ENCODE measurements at regions not wholly inside any gene's neighbourhood (a gene's known extent, or its start where the extent isn't known, plus 50 kb on each side); places are given as distances from the start of the nearest gene placed in this dataset.

DNA sequence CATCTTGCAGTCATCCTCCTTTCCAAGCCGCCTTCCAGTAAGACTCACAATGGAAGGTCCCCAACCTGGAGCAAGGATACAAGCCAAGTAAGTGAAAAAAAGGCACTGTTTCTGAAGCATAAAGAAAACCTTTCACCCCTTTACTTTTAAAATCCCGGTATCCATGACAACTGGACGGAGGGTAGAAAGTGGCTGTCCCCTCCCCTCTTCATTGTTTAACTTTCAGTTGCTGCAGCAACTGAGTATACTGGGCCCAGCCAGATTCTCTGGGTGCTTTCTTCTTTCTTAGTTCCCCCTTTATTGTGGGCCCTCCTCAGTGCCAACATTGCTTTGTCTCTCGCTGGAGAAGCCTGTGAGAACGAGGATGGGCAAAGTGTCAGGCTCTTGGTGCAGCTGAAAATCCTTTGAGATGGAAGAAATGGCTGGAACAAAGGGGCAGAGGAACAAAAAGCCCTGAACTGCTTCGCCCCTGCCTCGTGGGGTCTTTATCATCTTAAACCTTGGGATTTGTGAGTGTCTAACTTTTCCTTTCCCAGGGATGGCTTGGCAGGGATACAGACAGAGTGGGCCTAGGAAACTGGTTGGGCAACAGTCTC lies 224.0 kb upstream of the RGMA start:
- TF ChIP-seq, protein P1, sequence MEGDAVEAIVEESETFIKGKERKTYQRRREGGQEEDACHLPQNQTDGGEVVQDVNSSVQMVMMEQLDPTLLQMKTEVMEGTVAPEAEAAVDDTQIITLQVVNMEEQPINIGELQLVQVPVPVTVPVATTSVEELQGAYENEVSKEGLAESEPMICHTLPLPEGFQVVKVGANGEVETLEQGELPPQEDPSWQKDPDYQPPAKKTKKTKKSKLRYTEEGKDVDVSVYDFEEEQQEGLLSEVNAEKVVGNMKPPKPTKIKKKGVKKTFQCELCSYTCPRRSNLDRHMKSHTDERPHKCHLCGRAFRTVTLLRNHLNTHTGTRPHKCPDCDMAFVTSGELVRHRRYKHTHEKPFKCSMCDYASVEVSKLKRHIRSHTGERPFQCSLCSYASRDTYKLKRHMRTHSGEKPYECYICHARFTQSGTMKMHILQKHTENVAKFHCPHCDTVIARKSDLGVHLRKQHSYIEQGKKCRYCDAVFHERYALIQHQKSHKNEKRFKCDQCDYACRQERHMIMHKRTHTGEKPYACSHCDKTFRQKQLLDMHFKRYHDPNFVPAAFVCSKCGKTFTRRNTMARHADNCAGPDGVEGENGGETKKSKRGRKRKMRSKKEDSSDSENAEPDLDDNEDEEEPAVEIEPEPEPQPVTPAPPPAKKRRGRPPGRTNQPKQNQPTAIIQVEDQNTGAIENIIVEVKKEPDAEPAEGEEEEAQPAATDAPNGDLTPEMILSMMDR (IDR thresholded peaks at IDR 0.05), result no peak
- TF ChIP-seq POLR2AphosphoS5 (IDR thresholded peaks at IDR 0.05), result no peak
